CD14-positive monocyte (primary cell): ENCODE measurements at regions not wholly inside any gene's neighbourhood (a gene's known extent, or its start where the extent isn't known, plus 50 kb on each side); places are given as distances from the start of the nearest gene placed in this dataset.

Experiments used
- DNase-seq, 3 donors: peaks; one replicate each; pipeline ENCODE4 v3.0.0-alpha.2; 2011 to 2022
- H2AFZ ChIP-seq: 2 replicates; pipeline ENCODE4 v1.6.0; 2012; ENCODE audit warnings: mild to moderate bottlenecking, low read depth, low read length, inconsistent platforms; ENCODE audit not compliant: insufficient read depth, poor library complexity, severe bottlenecking
- H3K27ac ChIP-seq, 2 donors: 1 replicate in 1 of 2; 2 replicates in 1 of 2; pipeline ENCODE4 v1.5.1; 2012 to 2013; ENCODE audit warnings: low read length in 2 of 2, control low read depth in 1 of 2, inconsistent platforms in 1 of 2, low read depth in 1 of 2, mild to moderate bottlenecking in 1 of 2
- H3K27me3 ChIP-seq, 2 donors: one replicate each; pipeline versions ENCODE4 v1.6.0 to v1.6.1; 2011 to 2013; ENCODE audit warnings: low read length in 2 of 2; ENCODE audit not compliant: control insufficient read depth in 2 of 2, insufficient read depth in 2 of 2
- H3K36me3 ChIP-seq, 2 donors: replicated peaks in 1 of 2; 1 replicate in 1 of 2; 2 replicates in 1 of 2; pipeline versions ENCODE4 v1.5.1 to v1.6.1; 2012 to 2013; ENCODE audit warnings: low read length in 2 of 2, control low read depth in 1 of 2, inconsistent platforms in 1 of 2, mild to moderate bottlenecking in 1 of 2; ENCODE audit not compliant: insufficient read depth in 2 of 2, control insufficient read depth in 1 of 2
- H3K4me1 ChIP-seq, 2 donors: 1 replicate in 1 of 2; 2 replicates in 1 of 2; pipeline versions ENCODE4 v1.5.1 to v1.6.1; 2012 to 2013; ENCODE audit warnings: low read length in 2 of 2, control low read depth in 1 of 2, inconsistent platforms in 1 of 2, mild to moderate bottlenecking in 1 of 2, moderate library complexity in 1 of 2; ENCODE audit not compliant: insufficient read depth in 2 of 2, control insufficient read depth in 1 of 2
- H3K4me2 ChIP-seq: replicated peaks from 2 replicates; pipeline ENCODE3; 2012; ENCODE audit warnings: low read length, moderate library complexity, mild to moderate bottlenecking; ENCODE audit not compliant: poor library complexity, severe bottlenecking; ENCODE audit errors: extremely low read depth
- H3K4me3 ChIP-seq, 3 experiments: fragments of 200-600 bp in 1 of 3; sonication (generic) in 1 of 3; replicated peaks in 1 of 3; 1 replicate in 2 of 3; 2 replicates in 1 of 3; pipeline ENCODE4 v1.5.1; 2011 to 2013; ENCODE audit warnings: low read length in 3 of 3, mild to moderate bottlenecking in 3 of 3, control low read depth in 2 of 3, low read depth in 2 of 3, inconsistent platforms in 1 of 3, moderate library complexity in 1 of 3
- H3K79me2 ChIP-seq: 2 replicates; pipeline ENCODE4 v1.6.0; 2012; ENCODE audit warnings: mild to moderate bottlenecking, control low read depth, inconsistent platforms, low read length, moderate library complexity; ENCODE audit not compliant: insufficient read depth
- H3K9ac ChIP-seq: 2 replicates; pipeline ENCODE4 v1.6.0; 2017; ENCODE audit warnings: low read length, mild to moderate bottlenecking; ENCODE audit not compliant: insufficient read depth, poor library complexity, severe bottlenecking
- H3K9me3 ChIP-seq, 2 donors: replicated peaks in 1 of 2; 1 replicate in 1 of 2; 2 replicates in 1 of 2; pipeline versions ENCODE4 v1.5.1 to v1.6.1; 2012 to 2013; ENCODE audit warnings: low read length in 2 of 2, control low read depth in 1 of 2; ENCODE audit not compliant: control insufficient read depth in 1 of 2, insufficient read depth in 1 of 2
- H4K20me1 ChIP-seq: 2 replicates; pipeline ENCODE4 v1.6.0; 2012; ENCODE audit warnings: mild to moderate bottlenecking, low read length, control low read depth, moderate library complexity; ENCODE audit not compliant: insufficient read depth
- H3K27ac Mint-ChIP-seq, 7 donors: one replicate each; pipeline ENCODE4 v1.8.0; 2020; ENCODE audit warnings: mild to moderate bottlenecking in 7 of 7, mixed read lengths in 7 of 7, moderate library complexity in 6 of 7, inconsistent platforms in 2 of 7
- H3K27me3 Mint-ChIP-seq, 3 donors: one replicate each; pipeline ENCODE4 v1.8.0; 2021 to 2022; ENCODE audit warnings: low read depth in 3 of 3, mild to moderate bottlenecking in 3 of 3, mixed read lengths in 3 of 3, moderate library complexity in 3 of 3, inconsistent platforms in 1 of 3
- H3K36me3 Mint-ChIP-seq, 2 donors: one replicate each; pipeline ENCODE4 v1.8.0; 2020; ENCODE audit warnings: mixed read lengths in 2 of 2, inconsistent platforms in 1 of 2, mild to moderate bottlenecking in 1 of 2
- H3K4me1 Mint-ChIP-seq: one replicate; pipeline ENCODE4 v1.8.0; 2020; ENCODE audit warnings: mild to moderate bottlenecking, mixed read lengths
- H3K4me3 Mint-ChIP-seq, 2 donors: one replicate each; pipeline ENCODE4 v1.8.0; 2020; ENCODE audit warnings: mild to moderate bottlenecking in 2 of 2, mixed read lengths in 2 of 2, moderate library complexity in 1 of 2
- H3K9me3 Mint-ChIP-seq, 7 donors: one replicate each; pipeline ENCODE4 v1.8.0; 2020 to 2022; ENCODE audit warnings: mixed read lengths in 7 of 7, mild to moderate bottlenecking in 6 of 7, moderate library complexity in 6 of 7, inconsistent platforms in 2 of 7
- CTCF ChIP-seq: fragments of 200-600 bp; IDR thresholded peaks from one replicate; pipeline ENCODE4 v1.8.0; 2022; ENCODE audit warnings: antibody characterized with exemption, mild to moderate bottlenecking
- WGBS: methylation state at CpG from one replicate; pipeline ENCODE4 v1.1.5; 2013; ENCODE audit warnings: missing lambda C conversion rate; ENCODE audit not compliant: insufficient coverage; 5-methylcytosine and 5-hydroxymethylcytosine counted together
- intact Hi-C, 2 donors: fragments of 100-400 bp; cut with micrococcal nuclease; formaldehyde crosslinking; loops; one replicate each; pipeline versions ENCODE4 v1.15.0 to v1.15.1; 2023

GRCh38 chr11:45075952-45076351 is 70.5 kb upstream of the PRDM11 start:
- H3K9me3 Mint-ChIP-seq, result peaks cover 0 to 1% (median 0%) of the 10 kb centered on the region in 7 donors
- no CpG with 5 or more reads among the region's 4 CpGs for WGBS
- Histone ChIP-seq H3K79me2 (no peaks in the 10 kb centered on the region), H3K36me3 (no peaks in the 10 kb centered on the region), H3K4me1 (peaks cover 31 to 33% of the 10 kb centered on the region in 2 donors), H3K27me3 (no peaks in the 10 kb centered on the region), H3K9me3 (no peaks in the 10 kb centered on the region), H2AFZ (no peak overlapping the region), H3K4me3 (no peak overlapping the region), H3K4me2 (no peak overlapping the region), H4K20me1 (no peaks in the 10 kb centered on the region), H3K9ac (no peak overlapping the region), H3K27ac (no peak overlapping the region)
- no peaks in the 10 kb centered on the region for H3K36me3 Mint-ChIP-seq
- TF ChIP-seq CTCF, result no peak
- intact Hi-C loops, result no loop called here
- peaks cover 43% of the 10 kb centered on the region for H3K4me1 Mint-ChIP-seq
- no peak overlapping the region for H3K4me3 Mint-ChIP-seq
- H3K27me3 Mint-ChIP-seq, result peaks cover 1 to 7% (median 4%) of the 10 kb centered on the region in 3 donors
- no peak for DNase-seq
- H3K27ac Mint-ChIP-seq, result no peak overlapping the region

GRCh38 chr11:45076761-45077160 is 69.7 kb upstream of the PRDM11 start:
- Histone ChIP-seq H3K4me3 (no peak overlapping the region), H3K36me3 (no peaks in the 10 kb centered on the region), H3K9me3 (no peaks in the 10 kb centered on the region), H2AFZ (no peak overlapping the region), H3K4me1 (peaks cover 35 to 37% of the 10 kb centered on the region in 2 donors), H3K9ac (no peak overlapping the region), H3K79me2 (no peaks in the 10 kb centered on the region), H4K20me1 (no peaks in the 10 kb centered on the region), H3K27ac (no peak overlapping the region), H3K4me2 (no peak overlapping the region), H3K27me3 (no peaks in the 10 kb centered on the region)
- intact Hi-C loops, result no loop called here
- no peak for DNase-seq
- H3K27me3 Mint-ChIP-seq, result peaks cover 1 to 7% (median 4%) of the 10 kb centered on the region in 3 donors
- H3K4me1 Mint-ChIP-seq, result peaks cover 50% of the 10 kb centered on the region
- no peak for TF ChIP-seq CTCF
- no CpG with 5 or more reads among the region's 2 CpGs for WGBS
- peaks cover 0 to 4% (median 0%) of the 10 kb centered on the region in 7 donors for H3K9me3 Mint-ChIP-seq
- H3K27ac Mint-ChIP-seq, result no peak overlapping the region
- H3K36me3 Mint-ChIP-seq, result peaks cover 0 to 2% of the 10 kb centered on the region in 2 donors
- no peak overlapping the region for H3K4me3 Mint-ChIP-seq
